ENCODE measurements at regions not wholly inside any gene's neighbourhood (a gene's known extent, or its start where the extent isn't known, plus 50 kb on each side); places are given as distances from the start of the nearest gene placed in this dataset.
"Not testable (repeated sequence)": the region's sequence is repeated elsewhere in the genome, so short reads cannot be mapped to it uniquely, and the experiment has no call there.

- in situ Hi-C loops (cut with MboI; ENCODE audit: low pct_unique_long_range_greater_than_20kb, low sequenced_read_pairs, unreplicated experiment) = no loop called here
- TF ChIP-seq, protein P1, sequence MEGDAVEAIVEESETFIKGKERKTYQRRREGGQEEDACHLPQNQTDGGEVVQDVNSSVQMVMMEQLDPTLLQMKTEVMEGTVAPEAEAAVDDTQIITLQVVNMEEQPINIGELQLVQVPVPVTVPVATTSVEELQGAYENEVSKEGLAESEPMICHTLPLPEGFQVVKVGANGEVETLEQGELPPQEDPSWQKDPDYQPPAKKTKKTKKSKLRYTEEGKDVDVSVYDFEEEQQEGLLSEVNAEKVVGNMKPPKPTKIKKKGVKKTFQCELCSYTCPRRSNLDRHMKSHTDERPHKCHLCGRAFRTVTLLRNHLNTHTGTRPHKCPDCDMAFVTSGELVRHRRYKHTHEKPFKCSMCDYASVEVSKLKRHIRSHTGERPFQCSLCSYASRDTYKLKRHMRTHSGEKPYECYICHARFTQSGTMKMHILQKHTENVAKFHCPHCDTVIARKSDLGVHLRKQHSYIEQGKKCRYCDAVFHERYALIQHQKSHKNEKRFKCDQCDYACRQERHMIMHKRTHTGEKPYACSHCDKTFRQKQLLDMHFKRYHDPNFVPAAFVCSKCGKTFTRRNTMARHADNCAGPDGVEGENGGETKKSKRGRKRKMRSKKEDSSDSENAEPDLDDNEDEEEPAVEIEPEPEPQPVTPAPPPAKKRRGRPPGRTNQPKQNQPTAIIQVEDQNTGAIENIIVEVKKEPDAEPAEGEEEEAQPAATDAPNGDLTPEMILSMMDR (IDR thresholded peaks at IDR 0.05; ENCODE audit: extremely low read depth, insufficient read depth, missing control alignments) = no peak
- DNase-seq (ENCODE audit: low spot score) = no peak
Measured at GRCh38 chr6:115441651-115442050, 619.0 kb downstream of the FRK start.

DNA sequence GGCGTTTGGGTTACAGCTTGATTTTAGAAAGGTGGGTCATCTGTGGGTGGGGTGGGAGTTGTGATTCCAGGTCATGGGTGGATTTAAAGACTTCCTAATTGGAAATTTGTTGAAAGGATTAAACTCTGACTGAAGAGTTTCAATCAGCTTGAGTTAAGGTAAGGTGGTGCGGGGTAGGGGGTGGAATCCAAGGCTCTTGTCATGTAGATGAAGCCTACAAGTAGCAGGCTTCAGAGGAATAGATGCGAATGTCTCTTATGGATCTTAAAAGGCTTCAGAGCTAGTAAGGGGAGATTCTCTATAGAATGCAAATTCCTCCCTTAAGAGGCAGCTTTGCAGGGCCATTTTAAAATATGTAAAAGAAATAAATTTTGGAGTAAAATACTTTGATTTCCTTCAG lies 645.3 kb downstream of the FRK start:
- DNase-seq (ENCODE audit: low spot score) = no peak
- in situ Hi-C loops (cut with MboI; ENCODE audit: low pct_unique_long_range_greater_than_20kb, low sequenced_read_pairs, unreplicated experiment) = no loop called here
- TF ChIP-seq, protein P1 (IDR thresholded peaks at IDR 0.05; ENCODE audit: extremely low read depth, insufficient read depth, missing control alignments) = no peak

GRCh38 chr6:115414916-115415315 lies 645.8 kb downstream of the FRK start:
- DNase-seq (ENCODE audit: low spot score); in situ Hi-C loops (cut with MboI; ENCODE audit: low pct_unique_long_range_greater_than_20kb, low sequenced_read_pairs, unreplicated experiment): not testable (repeated sequence)

DNA sequence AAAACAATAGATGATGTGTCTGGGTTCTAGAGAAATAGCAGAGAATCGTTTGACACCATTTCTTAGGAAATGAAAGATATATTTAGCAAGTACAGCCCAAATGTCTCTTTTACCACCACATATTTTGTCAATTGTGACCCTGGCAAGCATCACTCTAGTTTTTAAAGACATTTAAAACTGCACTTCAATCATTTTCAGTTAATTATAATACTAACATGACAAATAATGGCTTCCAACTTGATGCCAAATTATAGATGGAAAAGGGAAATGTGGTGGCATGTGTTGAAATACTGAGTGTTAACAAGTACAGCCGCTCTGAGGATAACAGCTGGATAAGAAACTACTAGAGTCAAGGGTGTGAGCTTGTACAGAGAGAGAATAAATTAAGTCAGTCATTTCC lies 648.9 kb downstream of the FRK start:
- no peak for DNase-seq (ENCODE audit: low spot score)
- in situ Hi-C loops (cut with MboI; ENCODE audit: low pct_unique_long_range_greater_than_20kb, low sequenced_read_pairs, unreplicated experiment) = no loop called here
- TF ChIP-seq, protein P1 (IDR thresholded peaks at IDR 0.05; ENCODE audit: extremely low read depth, insufficient read depth, missing control alignments) = no peak

DNA sequence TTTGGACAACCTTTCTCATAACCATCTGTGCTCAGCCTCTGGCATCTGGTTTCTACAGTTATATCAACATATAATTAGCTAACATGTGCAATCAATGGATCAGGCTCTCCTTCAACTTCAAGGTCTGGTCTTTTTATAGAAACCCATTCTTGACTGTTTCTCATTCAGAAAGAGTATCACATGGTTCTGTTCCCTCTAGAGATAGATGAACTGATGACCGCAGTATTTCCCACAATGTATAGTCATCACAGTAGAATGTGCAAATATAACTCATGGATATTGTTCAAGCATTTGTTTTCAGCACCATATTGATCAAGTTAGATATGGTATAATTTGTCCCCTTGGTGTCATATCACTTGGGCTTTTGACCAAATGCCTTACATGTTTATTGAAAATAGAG lies 656.2 kb downstream of the FRK start:
- TF ChIP-seq, protein P1 (IDR thresholded peaks at IDR 0.05; ENCODE audit: extremely low read depth, insufficient read depth, missing control alignments) = no peak
- DNase-seq (ENCODE audit: low spot score) = no peak
- in situ Hi-C loops (cut with MboI; ENCODE audit: low pct_unique_long_range_greater_than_20kb, low sequenced_read_pairs, unreplicated experiment) = no loop called here

DNA sequence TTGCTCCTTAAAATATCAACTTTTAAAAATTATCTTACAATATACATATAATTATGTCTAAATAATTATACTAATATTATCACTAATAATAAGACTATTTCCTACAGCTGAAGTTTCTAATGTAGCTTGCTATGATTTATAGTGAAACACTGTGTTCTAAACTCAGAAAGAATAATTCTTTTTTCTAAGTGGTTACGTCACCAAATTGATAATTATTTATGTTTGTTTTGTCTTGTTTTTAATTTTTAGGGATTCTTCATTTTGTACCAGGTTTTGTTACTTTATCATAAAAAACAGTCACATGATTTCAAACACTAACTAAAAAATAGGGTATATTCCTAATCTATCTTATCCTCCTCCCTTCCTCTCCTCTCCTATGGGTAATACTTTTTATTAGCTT lies 662.1 kb downstream of the FRK start:
- TF ChIP-seq, protein P1 (IDR thresholded peaks at IDR 0.05; ENCODE audit: extremely low read depth, insufficient read depth, missing control alignments) = no peak
- no peak for DNase-seq (ENCODE audit: low spot score)
- in situ Hi-C loops (cut with MboI; ENCODE audit: low pct_unique_long_range_greater_than_20kb, low sequenced_read_pairs, unreplicated experiment) = no loop called here

DNA sequence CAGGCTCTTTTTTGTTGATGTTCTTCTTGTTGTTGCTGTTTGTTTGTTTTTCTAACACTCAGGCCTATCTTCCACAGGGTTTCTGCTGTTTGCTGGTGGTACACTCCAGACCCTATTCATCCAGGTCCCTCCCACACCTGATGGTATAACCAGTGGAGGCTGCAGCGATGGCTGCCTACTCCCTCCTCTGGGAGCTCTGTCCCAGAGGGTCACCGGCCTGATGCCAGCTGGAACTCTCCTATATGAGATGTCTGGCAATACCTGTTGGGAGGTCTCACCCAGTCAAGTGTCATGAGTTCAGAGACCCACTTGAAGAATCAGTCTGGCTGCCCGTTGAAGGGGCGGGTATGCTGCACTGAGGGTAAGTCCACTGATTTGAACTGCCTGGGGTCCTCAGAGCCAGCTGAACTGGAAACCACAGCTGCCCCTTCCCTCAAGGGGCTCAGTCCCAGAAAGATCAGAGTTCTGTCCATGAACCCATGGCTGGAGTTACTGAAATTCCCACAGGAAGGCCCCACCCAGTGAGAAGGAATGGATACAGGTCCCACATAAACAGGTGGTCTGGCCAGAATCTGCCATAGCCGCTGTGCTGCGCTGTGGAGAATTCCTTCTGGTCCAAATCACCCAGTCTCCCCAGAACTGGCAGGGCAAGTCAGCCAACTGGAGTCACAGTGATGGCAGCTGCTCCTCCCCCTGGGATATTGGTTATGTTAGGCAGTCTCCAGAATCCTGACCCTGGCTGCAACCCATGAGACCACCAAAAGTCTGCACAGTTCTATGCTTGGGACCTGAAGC lies 664.4 kb downstream of the FRK start:
- in situ Hi-C loops (cut with MboI; ENCODE audit: low pct_unique_long_range_greater_than_20kb, low sequenced_read_pairs, unreplicated experiment) = no loop called here
- no peak for DNase-seq (ENCODE audit: low spot score)
- TF ChIP-seq, protein P1 (IDR thresholded peaks at IDR 0.05; ENCODE audit: extremely low read depth, insufficient read depth, missing control alignments) = no peak

Measured in GM13977 (cell line).